IPS-18c (cell line): ENCODE measurements at regions not wholly inside any gene's neighbourhood (a gene's known extent, or its start where the extent isn't known, plus 50 kb on each side); places are given as distances from the start of the nearest gene placed in this dataset.

ENCODE experiments used
- H3K4me3 ChIP-seq: 2 replicates; pipeline ENCODE4 v1.7.0; 2013; ENCODE audit warnings: low read depth, mild to moderate bottlenecking, low read length, moderate library complexity; ENCODE audit not compliant: insufficient read depth
- H3K9me3 ChIP-seq: one replicate; pipeline ENCODE4 v1.6.1; 2013; ENCODE audit warnings: mild to moderate bottlenecking, low read length, moderate library complexity; ENCODE audit not compliant: control insufficient read depth, insufficient read depth

DNA sequence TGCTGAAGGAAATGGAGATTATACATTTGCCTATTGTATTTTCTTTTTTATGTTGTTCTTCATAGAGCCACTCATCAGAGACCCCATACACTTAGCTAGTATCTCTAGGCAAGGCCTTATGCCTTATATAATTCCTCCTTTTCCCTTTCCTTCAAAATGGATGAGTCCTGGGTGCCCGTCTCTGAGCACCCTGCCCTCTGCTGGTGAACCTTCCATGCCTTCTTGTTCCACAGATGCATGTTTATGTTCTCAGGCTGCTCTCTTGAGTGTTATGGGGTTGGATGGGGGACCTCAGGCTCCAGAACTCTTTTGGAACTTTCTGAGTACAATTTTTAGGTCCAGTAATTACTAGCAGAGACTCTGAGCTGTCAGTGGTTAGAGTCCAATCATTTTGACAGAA is 368.6 kb upstream of the SPRED2 start:
- no peak overlapping the region for H3K4me3 ChIP-seq
- H3K9me3 ChIP-seq = no peaks in the 10 kb centered on the region

DNA sequence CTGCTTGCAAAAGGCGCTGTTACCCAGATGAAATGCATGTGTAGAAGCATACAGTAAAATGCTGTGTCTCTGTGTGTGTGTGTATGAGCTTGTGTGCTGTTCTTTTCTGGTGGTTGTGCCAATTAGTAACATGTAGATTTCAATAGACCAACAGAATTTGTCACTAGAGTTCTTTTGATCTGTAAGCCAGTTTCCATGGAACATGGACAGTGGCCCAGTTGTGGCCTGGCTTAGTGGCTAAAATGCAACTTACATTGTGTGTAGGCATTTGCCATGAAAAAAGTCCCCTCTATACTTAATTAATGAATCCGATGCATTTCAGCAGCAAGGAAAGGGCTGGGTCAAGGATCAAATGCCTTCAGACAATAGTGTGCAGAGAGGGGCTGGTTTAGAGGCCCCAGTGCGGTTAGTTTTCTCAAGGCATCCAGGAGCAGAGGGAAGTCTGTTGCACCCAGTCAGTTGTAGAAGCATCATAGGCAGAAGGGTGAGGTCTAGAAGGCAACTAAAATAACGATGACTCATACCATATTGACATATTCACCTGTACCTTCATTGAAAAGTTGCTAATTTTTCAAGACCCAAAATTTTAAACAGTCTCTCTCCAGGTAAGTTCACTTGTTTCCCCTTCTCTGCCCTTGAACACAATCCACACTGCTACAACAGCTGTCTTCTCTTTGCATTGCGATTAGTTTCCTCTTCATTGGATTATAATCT is 366.9 kb upstream of the SPRED2 start:
- no peaks in the 10 kb centered on the region for H3K9me3 ChIP-seq
- no peak overlapping the region for H3K4me3 ChIP-seq

DNA sequence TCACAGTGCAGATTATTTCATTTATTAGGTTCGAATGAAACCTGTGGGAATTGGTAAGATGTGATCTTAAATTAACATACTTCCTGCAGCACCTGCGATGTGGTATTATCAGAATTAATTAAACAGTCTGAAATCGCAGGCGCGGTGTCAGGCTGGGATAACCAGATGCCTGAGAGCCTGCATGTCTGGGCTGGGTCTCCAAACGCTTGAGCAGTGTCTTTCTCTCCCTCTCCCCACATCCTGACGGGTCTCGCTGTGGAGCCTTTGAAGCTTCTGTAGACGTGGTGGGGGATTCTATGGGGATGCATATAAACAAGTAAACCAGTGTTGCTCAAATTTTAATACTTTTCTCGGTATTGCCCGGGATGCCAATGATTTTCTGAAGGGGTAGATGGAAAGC is 366.2 kb upstream of the SPRED2 start:
- H3K4me3 ChIP-seq = no peak overlapping the region

DNA sequence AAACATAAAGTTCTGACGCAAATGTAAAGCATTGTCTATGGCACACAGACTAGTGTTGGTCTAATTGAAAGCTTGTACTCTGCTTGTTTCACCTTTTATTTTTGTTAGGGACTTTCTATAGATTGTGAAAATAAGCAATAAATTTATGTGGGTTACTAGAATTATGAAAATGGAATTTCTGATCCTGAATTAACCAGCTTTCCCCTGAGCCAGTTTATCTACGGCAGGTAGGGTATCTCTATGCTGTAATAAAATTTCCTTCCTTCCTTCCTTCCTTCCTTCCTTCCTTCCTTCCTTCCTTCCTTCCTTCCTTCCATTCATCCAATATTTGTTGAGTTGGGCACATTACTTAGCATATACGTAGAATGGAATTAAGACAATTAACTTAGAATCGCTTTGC is 362.6 kb upstream of the SPRED2 start:
- no peak overlapping the region for H3K4me3 ChIP-seq
- no peaks in the 10 kb centered on the region for H3K9me3 ChIP-seq

More for the DNA sequence above, 366.2 kb upstream of the SPRED2 start:
- H3K9me3 ChIP-seq = no peaks in the 10 kb centered on the region

DNA sequence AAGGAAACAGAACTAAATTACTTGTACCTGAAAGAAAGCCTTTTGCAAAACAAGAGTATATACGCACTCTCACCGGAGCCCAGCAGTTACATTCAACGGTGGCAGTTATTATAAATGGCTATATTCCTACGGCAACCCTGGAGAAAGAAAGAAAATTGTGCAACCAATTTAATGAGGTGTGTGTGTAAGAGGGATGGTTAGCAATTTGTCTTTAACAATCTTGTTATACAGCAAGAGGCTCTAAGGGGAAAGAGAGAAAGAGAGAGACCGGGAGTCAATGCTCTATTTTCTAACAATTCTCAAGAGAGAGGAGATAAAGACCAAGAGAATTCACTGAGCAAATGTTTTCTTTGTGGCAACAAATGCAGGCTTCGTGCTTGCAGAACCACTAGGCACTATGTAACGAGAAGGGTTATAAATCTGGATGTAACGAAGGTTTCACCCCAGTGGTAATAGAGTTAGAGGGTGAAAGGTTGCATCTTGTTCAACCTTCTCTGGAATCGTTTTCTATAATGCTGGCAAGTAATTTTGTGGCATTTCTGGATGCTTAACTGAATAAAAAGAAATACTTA is 359.1 kb upstream of the SPRED2 start:
- Histone ChIP-seq H3K9me3 (no peaks in the 10 kb centered on the region), H3K4me3 (no peak overlapping the region)

DNA sequence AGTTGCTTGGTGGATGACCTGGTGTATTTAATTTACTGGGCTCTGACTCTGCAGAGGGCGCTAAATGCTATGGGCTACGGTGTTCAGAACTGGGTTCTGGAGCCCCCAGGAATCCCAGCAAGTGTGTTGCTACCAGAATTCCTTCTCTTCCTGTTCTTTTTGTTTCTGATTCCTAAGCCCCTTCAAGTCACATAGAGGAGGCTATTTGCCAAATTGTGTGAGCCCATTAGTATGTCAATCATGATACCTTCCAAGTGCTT is 358.2 kb upstream of the SPRED2 start:
- no peak overlapping the region for H3K4me3 ChIP-seq
- no peaks in the 10 kb centered on the region for H3K9me3 ChIP-seq

DNA sequence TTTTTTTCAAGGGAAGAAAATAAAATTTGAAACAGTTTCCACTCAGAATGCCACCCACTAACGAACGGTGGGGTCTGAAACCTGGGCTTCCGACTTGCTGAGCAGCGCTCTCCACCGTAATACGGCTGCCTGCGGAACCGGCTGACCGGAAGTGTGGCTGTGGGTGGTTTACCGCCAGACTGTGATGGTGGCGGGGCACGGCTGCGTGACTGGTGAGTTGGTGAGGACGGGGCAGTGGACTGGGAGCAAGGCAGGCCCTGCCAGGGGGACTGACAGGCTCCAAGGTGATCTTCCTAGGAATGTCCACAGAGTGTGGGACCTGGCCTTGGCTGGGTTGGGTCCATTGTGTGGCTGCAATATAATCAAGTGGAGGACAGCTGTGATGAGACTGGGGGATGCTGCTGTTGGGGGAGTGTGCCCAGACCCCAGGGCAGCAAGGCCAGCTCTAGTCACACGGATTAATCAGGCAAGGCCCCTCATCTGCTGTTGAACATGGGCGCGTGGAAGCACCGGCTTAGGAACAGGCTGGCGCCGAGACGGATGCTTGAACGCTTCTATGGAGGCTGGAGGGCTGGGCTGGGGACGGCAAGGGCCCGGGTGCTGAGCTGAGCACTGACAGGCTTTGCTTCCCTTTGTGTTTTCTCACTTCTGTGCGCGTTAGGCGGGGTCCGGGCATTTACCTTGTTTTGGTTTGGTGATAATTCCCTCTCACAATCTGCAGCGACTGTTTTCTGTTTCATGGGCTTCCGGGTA is 357.7 kb upstream of the SPRED2 start:
- Histone ChIP-seq H3K9me3 (no peaks in the 10 kb centered on the region), H3K4me3 (no peak overlapping the region)

DNA sequence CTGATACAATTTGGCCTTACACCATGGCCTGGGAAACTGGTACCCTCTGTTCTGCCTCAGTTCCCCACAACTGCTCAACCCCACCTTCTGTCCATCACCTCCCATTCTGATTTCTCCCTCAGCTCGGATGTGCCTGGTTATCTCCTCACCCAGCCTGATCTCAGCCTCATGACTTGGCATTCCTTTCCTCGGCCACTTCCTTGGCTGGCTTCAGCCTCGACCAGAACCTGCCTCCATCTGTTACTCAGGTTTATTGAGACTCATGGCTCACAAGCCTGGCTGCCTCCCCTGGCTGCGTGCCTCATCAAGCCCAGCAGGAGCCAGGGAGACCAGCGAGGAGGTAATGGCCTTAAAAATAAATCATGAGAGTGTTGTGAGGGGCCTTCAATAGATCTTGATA is 356.2 kb upstream of the SPRED2 start:
- H3K9me3 ChIP-seq = no peaks in the 10 kb centered on the region

DNA sequence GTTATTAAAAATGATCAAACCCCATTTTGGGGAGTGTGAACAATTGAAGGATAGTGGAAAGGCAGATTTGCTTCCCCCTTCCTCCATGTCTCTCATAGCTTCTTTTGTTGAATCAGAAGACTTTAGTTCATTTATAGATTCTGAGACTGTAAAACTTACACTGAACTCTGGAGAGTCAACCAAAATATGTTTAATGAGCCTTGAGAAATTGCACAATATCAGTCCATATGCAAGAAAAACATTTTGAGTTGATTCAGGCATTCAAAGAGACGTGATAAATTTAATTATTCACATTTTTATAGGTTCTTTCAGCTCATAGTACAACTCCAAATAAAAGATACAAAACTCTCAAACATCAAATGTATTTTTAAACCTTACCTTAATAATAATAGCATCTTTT is 354.4 kb upstream of the SPRED2 start:
- H3K9me3 ChIP-seq = no peaks in the 10 kb centered on the region
- H3K4me3 ChIP-seq = no peak overlapping the region

More for the DNA sequence above, 356.2 kb upstream of the SPRED2 start:
- no peak overlapping the region for H3K4me3 ChIP-seq

DNA sequence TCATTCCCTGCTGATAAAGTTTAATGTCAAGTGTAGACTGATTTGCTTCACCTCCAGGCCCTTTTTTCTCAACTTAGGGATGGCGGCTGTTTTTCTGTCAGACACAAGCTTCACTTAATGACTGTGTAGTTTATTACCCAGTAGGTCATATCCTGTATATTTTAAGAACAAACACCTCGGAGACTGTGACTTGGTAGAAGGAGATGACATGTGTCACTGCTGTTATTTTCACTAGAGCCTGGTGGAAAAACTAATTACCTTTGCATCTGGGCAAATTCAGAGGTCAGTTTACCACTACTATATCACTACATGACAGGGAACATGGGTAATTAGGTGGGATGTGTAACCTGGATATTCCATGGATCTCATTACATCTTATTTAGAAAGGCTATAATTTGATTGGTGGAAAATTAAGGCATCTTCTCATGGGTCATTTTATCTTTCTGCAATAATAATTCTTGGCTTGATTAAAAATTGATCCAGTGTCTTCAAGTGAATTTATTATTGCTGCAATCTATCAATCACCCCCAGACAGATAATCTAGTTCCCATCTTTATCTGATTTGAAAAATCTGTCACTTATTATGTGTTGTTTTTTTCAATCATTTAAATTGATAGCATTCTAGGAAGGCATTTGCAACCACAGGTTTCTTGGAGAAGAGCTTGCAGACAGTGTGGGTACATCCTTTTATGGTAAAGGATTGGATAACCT is 353.8 kb upstream of the SPRED2 start:
- Histone ChIP-seq H3K4me3 (no peak overlapping the region), H3K9me3 (no peaks in the 10 kb centered on the region)

DNA sequence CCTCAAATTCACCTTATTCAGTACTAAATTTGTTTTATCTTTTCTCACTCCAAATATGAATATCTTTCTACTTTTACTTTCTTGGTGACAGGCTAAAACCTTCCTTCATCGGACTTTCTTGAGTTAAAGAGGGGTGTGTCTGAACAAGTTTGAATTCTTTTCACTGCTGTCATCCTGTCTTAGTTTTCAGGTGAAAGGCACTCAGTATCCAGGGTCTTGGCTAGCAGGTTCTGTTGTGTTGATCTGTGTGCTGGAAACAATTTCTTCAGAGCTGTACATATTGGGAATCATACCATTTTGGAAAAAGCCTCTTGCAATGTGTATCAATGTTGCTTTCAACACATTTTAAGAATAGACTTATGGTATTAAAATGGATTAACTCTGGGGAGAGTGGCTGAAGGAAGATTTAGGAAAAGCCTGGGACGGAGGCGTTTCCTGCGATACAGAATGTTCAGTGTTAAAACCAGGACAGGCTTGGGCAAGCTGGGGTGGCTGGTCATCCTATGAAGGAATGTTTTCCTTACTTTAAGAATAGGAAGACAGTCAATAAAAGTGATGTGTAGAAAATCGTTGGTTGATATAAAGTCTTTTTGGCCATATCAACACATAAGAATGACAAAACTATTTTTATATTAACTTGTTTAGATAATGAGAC is 350.7 kb upstream of the SPRED2 start:
- Histone ChIP-seq H3K9me3 (no peaks in the 10 kb centered on the region), H3K4me3 (no peak overlapping the region)

DNA sequence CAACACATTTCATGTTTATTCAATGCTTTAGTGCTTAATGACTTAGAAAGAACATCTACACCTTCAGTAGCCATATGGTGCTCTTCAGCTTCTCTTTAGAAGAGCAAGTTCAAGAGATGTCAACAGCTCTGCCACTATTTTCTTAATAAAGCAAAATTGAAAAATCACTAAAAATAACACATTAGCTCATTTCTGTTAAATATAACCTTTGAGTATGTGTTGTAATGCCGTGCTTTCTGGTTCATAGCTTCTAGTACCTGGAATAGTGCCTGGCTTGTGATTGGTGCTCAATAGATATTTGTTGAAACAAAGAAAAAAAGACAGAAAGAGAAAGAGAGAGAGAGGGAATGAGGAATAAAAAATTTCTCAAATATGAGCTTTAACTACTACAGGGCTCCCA is 349.8 kb upstream of the SPRED2 start:
- Histone ChIP-seq H3K9me3 (no peaks in the 10 kb centered on the region), H3K4me3 (no peak overlapping the region)

DNA sequence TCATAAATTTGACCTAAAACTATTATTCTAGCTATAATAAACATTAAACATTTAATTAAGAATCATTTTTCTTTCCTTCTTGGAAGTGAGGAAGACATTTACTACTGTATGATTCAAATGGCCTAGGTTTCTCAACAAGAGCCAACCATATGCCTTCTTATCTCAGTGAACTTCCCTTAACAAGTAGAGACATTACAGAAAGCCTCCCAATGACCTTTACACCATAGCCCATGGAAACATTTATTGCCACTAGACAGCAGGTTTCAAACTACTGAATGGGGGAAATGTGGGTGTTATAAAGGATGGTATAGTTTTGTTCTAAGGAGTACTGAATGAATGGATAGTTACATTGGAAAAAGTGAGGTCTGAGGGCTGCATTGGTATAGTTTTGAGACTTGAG is 349.4 kb upstream of the SPRED2 start:
- H3K4me3 ChIP-seq = no peak overlapping the region
- H3K9me3 ChIP-seq = no peaks in the 10 kb centered on the region

DNA sequence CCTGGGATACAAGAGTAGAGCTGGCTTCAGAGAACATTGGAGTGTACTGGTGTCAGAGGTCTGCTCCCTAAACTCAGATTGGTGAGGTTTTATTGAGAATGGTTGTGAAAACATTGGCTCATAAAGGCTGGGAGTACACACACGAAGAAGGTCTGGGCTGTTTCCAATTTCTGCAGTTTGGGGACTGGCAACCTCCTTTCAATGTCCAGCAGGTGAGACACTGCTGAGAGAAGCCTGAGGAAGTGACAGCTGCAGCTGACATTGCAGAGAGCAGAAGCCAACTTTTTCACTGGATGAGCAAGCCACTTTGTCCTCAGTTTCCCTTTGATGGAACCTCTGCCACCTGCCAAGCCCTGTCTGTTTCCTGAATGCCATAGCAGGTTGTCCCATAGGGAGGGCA is 346.6 kb upstream of the SPRED2 start:
- no peak overlapping the region for H3K4me3 ChIP-seq
- no peaks in the 10 kb centered on the region for H3K9me3 ChIP-seq

DNA sequence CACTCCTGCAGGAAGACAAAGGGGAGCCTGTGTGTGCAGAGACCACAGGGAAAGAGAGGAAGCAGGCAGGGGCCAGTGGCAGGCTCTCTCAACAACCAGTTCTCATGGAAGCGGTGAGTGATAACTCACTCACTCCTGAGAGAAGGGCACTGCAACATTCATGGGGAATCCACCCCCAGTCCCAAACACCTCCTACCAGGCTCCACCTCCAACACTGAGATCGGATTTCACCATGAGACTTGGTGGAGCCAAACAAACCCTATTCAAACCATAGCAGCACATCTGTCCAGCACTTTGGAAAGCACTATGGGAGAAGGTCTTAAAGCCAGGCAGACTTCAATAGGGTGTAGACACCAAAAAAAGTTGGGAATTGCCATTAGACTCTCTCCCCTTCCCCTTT is 345.7 kb upstream of the SPRED2 start:
- H3K4me3 ChIP-seq = no peak overlapping the region

DNA sequence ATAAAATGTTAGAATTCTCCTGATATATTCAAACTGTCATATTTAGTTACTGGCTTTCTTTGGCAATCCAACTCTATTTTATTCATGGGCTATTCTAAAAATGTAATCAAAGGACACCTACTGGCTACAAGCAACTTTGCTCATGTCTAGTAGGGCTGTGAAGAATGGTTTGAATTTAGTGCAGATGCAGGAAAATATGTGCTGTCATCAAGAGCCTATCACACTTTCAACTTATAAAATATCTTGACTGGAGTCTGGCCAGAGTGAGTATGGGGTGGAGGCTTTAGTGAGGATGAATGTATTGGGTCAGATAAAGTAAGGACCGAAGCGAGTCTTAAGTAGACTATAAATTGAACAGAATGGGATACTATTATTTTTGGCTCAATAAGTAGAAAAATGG is 343.4 kb upstream of the SPRED2 start:
- H3K4me3 ChIP-seq = no peak overlapping the region
- no peaks in the 10 kb centered on the region for H3K9me3 ChIP-seq

More for the DNA sequence above, 345.7 kb upstream of the SPRED2 start:
- H3K9me3 ChIP-seq = no peaks in the 10 kb centered on the region

DNA sequence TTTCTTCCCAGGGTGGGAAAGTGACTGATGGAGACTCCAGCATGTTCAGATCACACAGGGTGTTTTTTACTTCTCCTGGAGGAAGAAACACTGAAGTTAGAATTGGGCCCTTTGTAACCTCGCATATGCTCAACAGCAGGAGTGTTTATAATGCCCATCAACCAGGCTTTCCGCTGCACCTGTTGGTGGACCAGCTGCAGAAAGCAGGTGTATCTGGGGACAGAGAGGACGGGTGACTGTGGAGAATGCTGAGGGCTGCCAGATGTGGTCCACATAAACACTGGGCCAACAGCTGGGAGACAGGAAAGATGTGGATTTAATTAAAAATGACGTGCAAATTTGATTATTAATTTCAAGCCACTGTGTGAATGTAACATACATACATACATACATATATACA is 335.5 kb upstream of the SPRED2 start:
- Histone ChIP-seq H3K9me3 (no peaks in the 10 kb centered on the region), H3K4me3 (no peak overlapping the region)
